ENCODE measurements at regions not wholly inside any gene's neighbourhood (a gene's known extent, or its start where the extent isn't known, plus 50 kb on each side); places are given as distances from the start of the nearest gene placed in this dataset.
A peak's percentile ranks its signal among the peaks of the same experiment; 100 is the strongest.

- Histone ChIP-seq H3K27me3 (ENCODE audit: insufficient read depth, low read length) (no peaks in the 10 kb centered on the region), H2BK20ac (ENCODE audit: low read depth, low read length, poor library complexity, severe bottlenecking) (no peak overlapping the region), H2BK5ac (ENCODE audit: insufficient read length, low read length) (no peak overlapping the region), H4K8ac (replicated peaks; ENCODE audit: insufficient read length, low read depth, low read length) (no peak overlapping the region), H3K23ac (ENCODE audit: insufficient read length, low read depth, low read length) (no peak overlapping the region), H2BK120ac (ENCODE audit: low read depth, low read length, poor library complexity, severe bottlenecking) (no peak overlapping the region), H3K14ac (ENCODE audit: insufficient read depth, low read length) (no peak overlapping the region), H3T11ph (ENCODE audit: low read length) (no peak overlapping the region), H2AK5ac (ENCODE audit: insufficient read length, low read length) (no peak overlapping the region), H3K79me2 (ENCODE audit: insufficient read depth, low read length) (no peaks in the 10 kb centered on the region), H4K20me1 (ENCODE audit: control insufficient read depth, insufficient read depth, insufficient read length) (no peaks in the 10 kb centered on the region), H3K4me1 (ENCODE audit: insufficient read depth, low read length) (no peaks in the 10 kb centered on the region), H3K79me1 (ENCODE audit: insufficient read depth, low read depth, low read length, poor library complexity, severe bottlenecking) (no peaks in the 10 kb centered on the region), H3K4ac (ENCODE audit: low read depth, low read length) (no peak overlapping the region), H2BK15ac (ENCODE audit: low read depth, low read length) (no peak overlapping the region), H2AFZ (ENCODE audit: low read length) (no peak overlapping the region), H3K18ac (ENCODE audit: insufficient read length, low read depth, low read length) (no peak overlapping the region), H3K56ac (ENCODE audit: insufficient read length, low read depth, low read length) (no peak overlapping the region), H3K23me2 (ENCODE audit: insufficient read length, low read depth, low read length, poor library complexity, severe bottlenecking) (peaks cover 5% of the 10 kb centered on the region), H4K91ac (ENCODE audit: insufficient read length, low read depth, low read length) (no peak overlapping the region), H2BK12ac (ENCODE audit: insufficient read length, low read depth, low read length) (no peak overlapping the region), H3K27ac (ENCODE audit: insufficient read length, low read depth, low read length) (no peak overlapping the region), H3K9me3 (ENCODE audit: control insufficient read depth, low read depth, low read length) (peaks cover 9% of the 10 kb centered on the region), H4K5ac (ENCODE audit: insufficient read length, low read depth, low read length) (no peak overlapping the region), H3K4me2 (ENCODE audit: insufficient read depth, insufficient read length, low read length) (no peak overlapping the region), H3K9ac (ENCODE audit: extremely low read depth, insufficient read length, low read length) (no peak overlapping the region)
- Mint-ChIP-seq H3K4me3 (no peak overlapping the region), H3K27ac (peak overlapping the region in 1 of 3 experiments; percentile 9; a peak in 1 of 7 replicates), H3K27me3 (ENCODE audit: low read depth) (peaks cover 71% of the 10 kb centered on the region), H3K4me1 (peaks cover 2 to 3% of the 10 kb centered on the region in 2 experiments; a peak in 1 of 4 replicates), H3K36me3 (ENCODE audit: insufficient read depth in 1 of 3, low read depth in 3 of 3) (peaks cover 3 to 17% (median 11%) of the 10 kb centered on the region in 3 experiments; a peak in 6 of 7 replicates), H3K9me3 (peaks cover 13 to 20% of the 10 kb centered on the region in 2 experiments)
- TF ChIP-seq, protein P1, sequence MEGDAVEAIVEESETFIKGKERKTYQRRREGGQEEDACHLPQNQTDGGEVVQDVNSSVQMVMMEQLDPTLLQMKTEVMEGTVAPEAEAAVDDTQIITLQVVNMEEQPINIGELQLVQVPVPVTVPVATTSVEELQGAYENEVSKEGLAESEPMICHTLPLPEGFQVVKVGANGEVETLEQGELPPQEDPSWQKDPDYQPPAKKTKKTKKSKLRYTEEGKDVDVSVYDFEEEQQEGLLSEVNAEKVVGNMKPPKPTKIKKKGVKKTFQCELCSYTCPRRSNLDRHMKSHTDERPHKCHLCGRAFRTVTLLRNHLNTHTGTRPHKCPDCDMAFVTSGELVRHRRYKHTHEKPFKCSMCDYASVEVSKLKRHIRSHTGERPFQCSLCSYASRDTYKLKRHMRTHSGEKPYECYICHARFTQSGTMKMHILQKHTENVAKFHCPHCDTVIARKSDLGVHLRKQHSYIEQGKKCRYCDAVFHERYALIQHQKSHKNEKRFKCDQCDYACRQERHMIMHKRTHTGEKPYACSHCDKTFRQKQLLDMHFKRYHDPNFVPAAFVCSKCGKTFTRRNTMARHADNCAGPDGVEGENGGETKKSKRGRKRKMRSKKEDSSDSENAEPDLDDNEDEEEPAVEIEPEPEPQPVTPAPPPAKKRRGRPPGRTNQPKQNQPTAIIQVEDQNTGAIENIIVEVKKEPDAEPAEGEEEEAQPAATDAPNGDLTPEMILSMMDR (conservative IDR thresholded peaks at IDR 0.05), result no peak
- WGBS (ENCODE audit: extremely low coverage, insufficient read length, low lambda C conversion rate), result no CpG with 5 or more reads among the region's 5 CpGs
- DNase-seq, result no peak
Measured at GRCh38 chr7:382043-382400, 92.1 kb downstream of the FOXL3 start.
